HepG2 (cell line): ENCODE measurements at regions not wholly inside any gene's neighbourhood (a gene's known extent, or its start where the extent isn't known, plus 50 kb on each side); places are given as distances from the start of the nearest gene placed in this dataset.

Experiments
- BATF2 ChIP-seq: sonication (generic); formaldehyde crosslinking; IDR thresholded peaks from 2 replicates; pipeline ENCODE4 v1.8.0; 2022; ENCODE audit warnings: mild to moderate bottlenecking, missing genetic modification reagents, moderate library complexity
- CTCF ChIP-seq: sonication (generic); formaldehyde crosslinking; IDR thresholded peaks from 2 replicates; pipeline ENCODE4 v1.5.0; 2020; ENCODE audit warnings: mild to moderate bottlenecking, missing genetic modification reagents, moderate library complexity
- HIVEP1 ChIP-seq: sonication (generic); formaldehyde crosslinking; IDR thresholded peaks from 2 replicates; pipeline ENCODE4 v1.4.0; 2020; ENCODE audit warnings: mild to moderate bottlenecking, missing genetic modification reagents
- MAX ChIP-seq: IDR thresholded peaks from 2 replicates; pipeline ENCODE4 v1.6.1; 2012; ENCODE audit warnings: inconsistent platforms
- MTA3 ChIP-seq: sonication (generic); formaldehyde crosslinking; IDR thresholded peaks from 2 replicates; pipeline ENCODE4 v1.4.0; 2020; ENCODE audit warnings: missing genetic modification reagents

- TF ChIP-seq HIVEP1: no peak
- TF ChIP-seq CTCF (CRISPR knock-in tag): no peak
- TF ChIP-seq MTA3 (CRISPR knock-in tag): no peak
- TF ChIP-seq MAX: no peak
- TF ChIP-seq BATF2 (CRISPR knock-in tag): no peak
Observed at GRCh38 chr5:6106756-6107155, 271.6 kb downstream of the MED10 start.
